ENCODE measurements at regions not wholly inside any gene's neighbourhood (a gene's known extent, or its start where the extent isn't known, plus 50 kb on each side); places are given as distances from the start of the nearest gene placed in this dataset.
"Not testable (repeated sequence)": the region's sequence is repeated elsewhere in the genome, so short reads cannot be mapped to it uniquely, and the experiment has no call there.

DNA sequence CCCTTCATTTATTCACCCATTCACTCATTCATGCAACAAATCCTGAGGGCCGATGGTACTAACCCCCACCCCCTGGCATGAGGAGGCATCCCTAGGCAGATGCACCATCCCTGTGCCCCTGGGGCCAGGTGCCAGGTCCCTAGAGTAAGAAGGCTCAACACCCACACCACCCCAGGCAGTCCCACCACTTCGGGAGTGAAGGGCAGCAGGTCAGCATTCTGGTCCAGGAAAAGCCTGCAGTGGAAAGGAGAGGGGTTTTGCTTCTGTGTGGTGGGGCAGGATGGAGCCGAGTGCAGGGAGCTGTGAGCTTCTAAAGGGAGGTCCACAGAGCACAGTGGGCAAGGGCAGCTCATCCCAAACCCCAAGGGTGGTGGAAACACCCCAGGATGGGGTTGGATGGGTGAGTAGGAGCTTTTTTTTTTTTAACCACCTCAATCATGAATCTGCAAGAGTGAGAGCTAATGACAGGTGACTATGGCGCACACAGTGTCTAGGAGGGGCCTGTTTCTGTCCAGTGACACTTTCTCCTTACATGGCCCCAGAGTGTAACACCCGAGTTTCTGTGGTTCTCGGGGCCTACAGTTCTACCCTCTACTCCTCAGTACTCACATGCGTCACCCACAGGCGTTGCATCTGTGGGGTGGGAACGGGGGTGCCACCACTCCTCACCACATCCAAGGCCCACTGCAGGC is 414.3 kb downstream of the TMEM121 start:
- no peak for ATAC-seq
- no peak overlapping the region for H3K4me3 ChIP-seq
- DNase-seq (ENCODE audit: low read depth in 1 of 2, low spot score in 1 of 2), result no peak
- no peak overlapping the region for H3K27ac ChIP-seq
- POLR2A ChIA-PET, result no interaction called here
- no peak for FAIRE-seq
- H3K9me3 ChIP-seq, result peaks cover 13% of the 10 kb centered on the region
- H3K4me1 ChIP-seq, result no peaks in the 10 kb centered on the region
- no peak overlapping the region for H3K4me2 ChIP-seq
- CTCF ChIA-PET, result interaction anchor here (1.0 to 1.3 kb wide), 3 partner anchors 66 to 264 kb away, joined by 3 read pairs; no protein-coding TSS in a partner anchor
- 28% methylated on average over 8 of the region's 9 CpGs for WGBS (ENCODE audit: missing lambda C conversion rate)
- TF ChIP-seq ZSCAN20 (CRISPR knock-in tag; IDR thresholded peaks at IDR 0.05), result no peak
- no peak for TF ChIP-seq CHD2 (IDR thresholded peaks at IDR 0.05; ENCODE audit: low read length, partially characterized antibody)
- TF ChIP-seq, protein P1, sequence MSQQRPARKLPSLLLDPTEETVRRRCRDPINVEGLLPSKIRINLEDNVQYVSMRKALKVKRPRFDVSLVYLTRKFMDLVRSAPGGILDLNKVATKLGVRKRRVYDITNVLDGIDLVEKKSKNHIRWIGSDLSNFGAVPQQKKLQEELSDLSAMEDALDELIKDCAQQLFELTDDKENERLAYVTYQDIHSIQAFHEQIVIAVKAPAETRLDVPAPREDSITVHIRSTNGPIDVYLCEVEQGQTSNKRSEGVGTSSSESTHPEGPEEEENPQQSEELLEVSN (IDR thresholded peaks at IDR 0.05; ENCODE audit: borderline replicate concordance, low read depth), result no peak

DNA sequence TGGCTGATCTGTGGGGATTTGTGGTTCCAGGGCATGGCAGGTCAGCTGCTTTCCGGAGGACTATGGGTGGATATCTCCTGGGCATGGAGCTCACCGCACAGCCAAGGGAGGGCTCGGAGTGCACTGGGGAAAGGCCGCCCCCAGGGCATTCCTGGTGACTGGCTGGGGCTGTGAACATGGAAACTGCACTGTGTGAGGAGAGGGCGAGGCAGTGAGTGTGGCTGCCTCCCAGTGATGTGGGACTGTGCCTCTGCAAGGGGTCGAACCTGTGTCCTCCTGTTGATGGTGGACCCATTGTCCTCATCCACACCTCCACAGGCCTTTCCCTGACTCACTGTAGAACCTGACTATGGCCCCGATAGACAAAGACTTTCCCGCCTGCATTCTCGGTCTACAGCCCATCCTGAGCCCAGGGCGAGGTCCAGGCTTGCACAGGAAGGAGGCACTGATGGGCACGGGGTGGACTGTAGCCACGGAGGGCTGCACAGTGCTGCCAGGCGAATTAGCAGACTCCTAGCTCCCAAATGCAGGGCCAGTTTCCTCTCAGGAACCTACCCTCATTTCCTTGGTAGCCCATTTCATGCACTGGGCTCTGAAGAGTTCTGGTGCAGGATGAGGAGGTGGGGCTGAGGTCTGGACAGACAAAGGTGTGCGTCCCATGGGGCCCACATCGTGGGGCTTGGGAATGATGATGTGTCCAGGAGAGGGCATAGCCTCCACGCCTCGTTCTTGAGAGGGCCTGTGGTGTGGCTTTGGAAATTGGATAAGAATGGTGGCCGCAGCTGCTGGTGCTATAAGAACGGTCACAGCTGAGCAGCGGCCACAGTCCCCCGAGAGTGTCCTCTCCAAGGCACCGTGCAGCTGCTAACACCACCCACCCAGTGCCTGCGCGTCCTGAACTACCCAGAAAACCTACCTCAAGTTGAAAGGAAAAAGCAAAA is 415.1 kb downstream of the TMEM121 start:
- POLR2A ChIA-PET, result no interaction called here
- peaks cover 10% of the 10 kb centered on the region for H3K9me3 ChIP-seq
- H3K4me2 ChIP-seq, result no peak overlapping the region
- CTCF ChIA-PET, result interaction anchor here (1.0 to 3.7 kb wide), 3 partner anchors 65 to 265 kb away, joined by 3 to 14 read pairs (median 3); no protein-coding TSS in a partner anchor
- no peaks in the 10 kb centered on the region for H3K4me1 ChIP-seq
- DNase-seq (ENCODE audit: low read depth in 1 of 2, low spot score in 1 of 2) (no peak), ATAC-seq (no peak), FAIRE-seq (no peak)
- 12% methylated on average over 24 of the region's 24 CpGs for WGBS (ENCODE audit: missing lambda C conversion rate)
- H3K4me3 ChIP-seq, result no peak overlapping the region
- no peak overlapping the region for H3K27ac ChIP-seq
- TF ChIP-seq EHF (CRISPR knock-in tag; IDR thresholded peaks at IDR 0.05), result no peak

DNA sequence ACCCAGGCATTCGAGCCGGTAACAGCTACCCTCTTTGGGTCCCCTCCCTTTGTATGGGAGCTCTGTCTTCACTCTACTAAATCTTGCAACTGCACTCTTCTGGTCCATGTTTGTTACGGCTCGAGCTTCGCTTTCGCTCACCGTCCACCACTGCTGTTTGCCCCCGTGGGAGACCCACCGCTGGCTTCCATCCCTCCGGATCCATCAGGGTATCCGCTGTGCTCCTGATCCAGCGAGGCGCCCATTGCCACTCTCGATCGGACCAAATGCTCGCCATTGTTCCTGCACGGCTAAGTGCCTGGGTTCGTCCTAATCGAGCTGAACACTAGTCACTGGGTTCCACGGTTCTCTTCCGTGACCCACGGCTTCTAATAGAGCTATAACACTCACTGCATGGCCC is 416.3 kb downstream of the TMEM121 start:
- CTCF ChIA-PET, result interaction anchor here (3.7 kb wide), 1 partner anchor 263 kb away, joined by 14 read pairs; no protein-coding TSS in a partner anchor
- 41% methylated on average over 22 of the region's 22 CpGs for WGBS (ENCODE audit: missing lambda C conversion rate)

GRCh38 chr14:105943973-105944602 is 417.7 kb downstream of the TMEM121 start:
- no peak overlapping the region; the same call in 2 of the 3 replicates for H3K4me2 ChIP-seq
- DNase-seq (ENCODE audit: low read depth in 1 of 2, low spot score in 1 of 2) (no peak), FAIRE-seq (no peak), ATAC-seq (no peak)
- POLR2A ChIA-PET, result no interaction called here
- no peak for TF ChIP-seq MAZ (IDR thresholded peaks at IDR 0.05; ENCODE audit: borderline replicate concordance, low read depth, low read length)
- TF ChIP-seq POLR2A (IDR thresholded peaks at IDR 0.05; ENCODE audit: low read length), result no peak
- TF ChIP-seq HMGXB4 (CRISPR knock-in tag; IDR thresholded peaks at IDR 0.05; ENCODE audit: borderline replicate concordance), result no peak
- TF ChIP-seq BCL3 (IDR thresholded peaks at IDR 0.05), result no peak
- no peak for TF ChIP-seq FOSB (CRISPR knock-in tag; IDR thresholded peaks at IDR 0.05)
- TF ChIP-seq HOXB5 (CRISPR knock-in tag; IDR thresholded peaks at IDR 0.05), result no peak
- TF ChIP-seq ZSCAN20 (CRISPR knock-in tag; IDR thresholded peaks at IDR 0.05), result no peak
- TF ChIP-seq HOXB13 (CRISPR knock-in tag; IDR thresholded peaks at IDR 0.05; ENCODE audit: low read depth), result no peak
- TF ChIP-seq CEBPB (IDR thresholded peaks at IDR 0.05), result no peak
- no peak for TF ChIP-seq CBX2 (IDR thresholded peaks at IDR 0.05; ENCODE audit: borderline replicate concordance, low read depth)
- WGBS (ENCODE audit: missing lambda C conversion rate), result 22% methylated on average over 10 of the region's 12 CpGs
- CTCF ChIA-PET, result interaction anchor here (0.7 to 3.7 kb wide), 7 partner anchors 9 to 267 kb away, joined by 3 to 19 read pairs (median 4); no protein-coding TSS in a partner anchor
- H3K27ac ChIP-seq, result no peak overlapping the region
- H3K4me3 ChIP-seq, result no peak overlapping the region
- H3K9me3 ChIP-seq, result no peaks in the 10 kb centered on the region; the same call in 2 of the 3 replicates
- no peaks in the 10 kb centered on the region for H3K4me1 ChIP-seq

More for the DNA sequence above, 416.3 kb downstream of the TMEM121 start:
- FAIRE-seq; H3K4me2 ChIP-seq; H3K27ac ChIP-seq; H3K4me3 ChIP-seq; H3K9me3 ChIP-seq; POLR2A ChIA-PET; DNase-seq (ENCODE audit: low read depth in 1 of 2, low spot score in 1 of 2); ATAC-seq; H3K4me1 ChIP-seq: not testable (repeated sequence)
